Vagina (tissue), 2 donors: ENCODE measurements at regions not wholly inside any gene's neighbourhood (a gene's known extent, or its start where the extent isn't known, plus 50 kb on each side); places are given as distances from the start of the nearest gene placed in this dataset.

Source experiments
- DNase-seq, 2 donors: peaks; one replicate each; pipeline ENCODE4 v3.0.0-alpha.2; 2017; ENCODE audit errors: extremely low spot score in 2 of 2
- H3K27ac ChIP-seq: fragments of 200-600 bp; sonication (generic); one replicate; pipeline ENCODE4 v1.5.1; 2019
- H3K27me3 ChIP-seq: fragments of 200-600 bp; sonication (generic); one replicate; pipeline ENCODE4 v1.5.1; 2019
- H3K36me3 ChIP-seq, 2 donors: fragments of 200-600 bp; sonication (generic); one replicate each; pipeline ENCODE4 v1.5.1; 2017 to 2019
- H3K4me1 ChIP-seq: fragments of 200-600 bp; sonication (generic); one replicate; pipeline ENCODE4 v1.5.1; 2019
- H3K4me3 ChIP-seq, 2 donors: fragments of 200-600 bp; sonication (generic); 1 replicate in 1 of 2; 2 replicates in 1 of 2; pipeline ENCODE4 v1.5.1; 2016 to 2019
- H3K9me3 ChIP-seq: fragments of 200-600 bp; sonication (generic); one replicate; pipeline ENCODE4 v1.5.1; 2019
- POLR2A ChIP-seq, 2 donors: fragments of 450-650 bp; IDR thresholded peaks; one replicate each; pipeline ENCODE4 v1.6.1; 2017; ENCODE audit warnings: antibody characterized with exemption in 2 of 2, mild to moderate bottlenecking in 2 of 2, moderate library complexity in 2 of 2
- POLR2AphosphoS5 ChIP-seq, 2 donors: sonication (generic); formaldehyde crosslinking; IDR thresholded peaks; one replicate each; pipeline ENCODE4 v1.9.0; 2017; ENCODE audit warnings: antibody characterized with exemption in 2 of 2, mild to moderate bottlenecking in 2 of 2, low read depth in 1 of 2; ENCODE audit not compliant: insufficient read depth in 1 of 2
- intact Hi-C: fragments of 100-400 bp; cut with DNase I; formaldehyde crosslinking; loops from one replicate; pipeline ENCODE4 v1.15.1; 2023
- TF ChIP-seq, protein P1 (sequence below), 3 experiments: fragments of 450-650 bp in 2 of 3; fragments of 200-600 bp in 1 of 3; sonication (generic) in 1 of 3; IDR thresholded peaks; one replicate each; pipeline ENCODE4 v1.5.1; 2017 to 2019; ENCODE audit warnings: antibody characterized with exemption in 3 of 3, mild to moderate bottlenecking in 2 of 3, moderate library complexity in 2 of 3

DNA sequence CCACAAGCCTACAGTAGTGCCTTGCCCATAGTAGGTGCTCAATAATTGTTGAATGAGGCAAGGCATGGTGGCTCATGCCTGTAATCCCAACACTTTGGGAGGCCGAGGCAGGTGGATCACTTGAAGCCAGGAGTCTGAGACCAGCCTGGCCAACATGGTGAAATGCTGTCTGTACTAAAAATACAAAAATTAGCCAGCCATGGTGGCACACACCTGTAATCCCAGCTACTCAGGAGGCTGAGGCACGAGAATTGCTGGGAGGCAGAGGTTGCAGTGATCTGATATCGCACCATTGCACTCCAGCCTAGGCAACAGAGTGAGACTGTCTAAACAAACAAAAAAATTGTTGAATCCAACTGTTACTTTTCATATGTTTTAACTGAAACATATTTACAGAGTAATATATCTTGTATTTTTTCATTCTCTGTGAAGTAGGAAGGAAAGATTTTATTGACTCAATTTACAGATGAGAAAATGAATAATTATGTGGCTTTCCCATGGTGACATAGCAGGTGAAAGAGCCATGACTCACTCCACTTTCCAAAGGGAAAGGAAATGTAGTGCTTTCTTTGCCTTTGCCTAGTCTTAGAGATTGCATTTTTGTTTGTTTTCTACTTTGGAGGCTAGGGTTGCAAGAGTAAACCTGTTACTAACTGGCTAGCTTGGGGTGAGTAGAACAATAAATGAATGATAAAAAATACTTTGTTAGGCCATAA lies 95.4 kb upstream of the SLC38A4 start:
- H3K36me3 ChIP-seq: no peaks in the 10 kb centered on the region
- intact Hi-C loops: no loop called here
- no peaks in the 10 kb centered on the region for H3K27me3 ChIP-seq
- no peaks in the 10 kb centered on the region for H3K9me3 ChIP-seq
- no peaks in the 10 kb centered on the region for H3K4me1 ChIP-seq
- peak overlapping the region; percentile 52 for H3K27ac ChIP-seq
- TF ChIP-seq POLR2AphosphoS5 (IDR thresholded peaks at IDR 0.05; ENCODE audit: insufficient read depth in 1 of 2, low read depth in 1 of 2): no peak
- no peak for TF ChIP-seq POLR2A (IDR thresholded peaks at IDR 0.05)
- TF ChIP-seq, protein P1, sequence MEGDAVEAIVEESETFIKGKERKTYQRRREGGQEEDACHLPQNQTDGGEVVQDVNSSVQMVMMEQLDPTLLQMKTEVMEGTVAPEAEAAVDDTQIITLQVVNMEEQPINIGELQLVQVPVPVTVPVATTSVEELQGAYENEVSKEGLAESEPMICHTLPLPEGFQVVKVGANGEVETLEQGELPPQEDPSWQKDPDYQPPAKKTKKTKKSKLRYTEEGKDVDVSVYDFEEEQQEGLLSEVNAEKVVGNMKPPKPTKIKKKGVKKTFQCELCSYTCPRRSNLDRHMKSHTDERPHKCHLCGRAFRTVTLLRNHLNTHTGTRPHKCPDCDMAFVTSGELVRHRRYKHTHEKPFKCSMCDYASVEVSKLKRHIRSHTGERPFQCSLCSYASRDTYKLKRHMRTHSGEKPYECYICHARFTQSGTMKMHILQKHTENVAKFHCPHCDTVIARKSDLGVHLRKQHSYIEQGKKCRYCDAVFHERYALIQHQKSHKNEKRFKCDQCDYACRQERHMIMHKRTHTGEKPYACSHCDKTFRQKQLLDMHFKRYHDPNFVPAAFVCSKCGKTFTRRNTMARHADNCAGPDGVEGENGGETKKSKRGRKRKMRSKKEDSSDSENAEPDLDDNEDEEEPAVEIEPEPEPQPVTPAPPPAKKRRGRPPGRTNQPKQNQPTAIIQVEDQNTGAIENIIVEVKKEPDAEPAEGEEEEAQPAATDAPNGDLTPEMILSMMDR (IDR thresholded peaks at IDR 0.05): no peak
- DNase-seq: no peak
- no peak overlapping the region for H3K4me3 ChIP-seq

DNA sequence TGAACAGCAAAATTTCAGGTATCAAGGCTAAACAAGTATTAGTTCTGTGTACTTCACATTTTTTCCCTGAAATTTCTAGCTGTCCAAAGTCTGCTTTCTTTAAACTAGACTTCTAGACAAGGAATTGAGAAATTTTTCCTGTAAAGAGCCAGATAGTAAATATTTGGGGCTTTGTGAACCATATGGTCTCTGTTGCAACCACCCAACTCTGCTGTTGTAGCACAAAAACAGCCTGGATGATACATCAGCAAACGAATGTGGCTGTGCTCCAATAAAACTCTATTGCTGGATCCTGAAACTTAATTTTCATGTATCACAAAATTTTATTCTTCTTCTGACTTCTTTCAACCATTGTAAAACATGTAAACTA lies 96.0 kb upstream of the SLC38A4 start:
- H3K4me1 ChIP-seq: no peaks in the 10 kb centered on the region
- no peak for DNase-seq
- H3K36me3 ChIP-seq: no peaks in the 10 kb centered on the region
- peak overlapping the region; percentile 52 for H3K27ac ChIP-seq
- intact Hi-C loops: no loop called here
- H3K4me3 ChIP-seq: no peak overlapping the region
- TF ChIP-seq, protein P1 (IDR thresholded peaks at IDR 0.05): no peak
- no peak for TF ChIP-seq POLR2AphosphoS5 (IDR thresholded peaks at IDR 0.05; ENCODE audit: insufficient read depth in 1 of 2, low read depth in 1 of 2)
- TF ChIP-seq POLR2A (IDR thresholded peaks at IDR 0.05): no peak
- no peaks in the 10 kb centered on the region for H3K9me3 ChIP-seq
- no peaks in the 10 kb centered on the region for H3K27me3 ChIP-seq

DNA sequence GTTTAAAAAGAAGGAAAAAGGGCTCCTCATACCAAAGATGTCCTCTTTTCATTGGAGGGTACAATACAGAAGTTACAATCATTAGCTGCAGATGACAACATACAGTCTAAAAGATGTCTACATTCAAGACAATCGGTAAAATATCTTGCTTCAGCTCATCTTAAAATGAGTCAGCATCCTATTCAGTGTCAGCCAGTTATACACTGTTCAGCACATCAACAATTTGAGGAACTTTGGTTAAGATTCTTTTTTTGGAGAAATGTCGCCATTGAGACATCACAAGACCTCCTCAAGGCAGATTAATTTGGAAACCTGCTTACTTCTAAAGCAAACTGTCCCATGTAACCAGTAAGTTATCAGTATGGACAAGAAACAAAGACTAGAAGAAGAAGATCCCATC lies 100.7 kb upstream of the SLC38A4 start:
- Histone ChIP-seq H3K27ac (no peak overlapping the region), H3K4me1 (no peaks in the 10 kb centered on the region), H3K9me3 (no peaks in the 10 kb centered on the region), H3K36me3 (no peaks in the 10 kb centered on the region), H3K4me3 (no peak overlapping the region), H3K27me3 (no peaks in the 10 kb centered on the region)
- no peak for DNase-seq
- no peak for TF ChIP-seq POLR2AphosphoS5 (IDR thresholded peaks at IDR 0.05; ENCODE audit: insufficient read depth in 1 of 2, low read depth in 1 of 2)
- intact Hi-C loops: no loop called here

DNA sequence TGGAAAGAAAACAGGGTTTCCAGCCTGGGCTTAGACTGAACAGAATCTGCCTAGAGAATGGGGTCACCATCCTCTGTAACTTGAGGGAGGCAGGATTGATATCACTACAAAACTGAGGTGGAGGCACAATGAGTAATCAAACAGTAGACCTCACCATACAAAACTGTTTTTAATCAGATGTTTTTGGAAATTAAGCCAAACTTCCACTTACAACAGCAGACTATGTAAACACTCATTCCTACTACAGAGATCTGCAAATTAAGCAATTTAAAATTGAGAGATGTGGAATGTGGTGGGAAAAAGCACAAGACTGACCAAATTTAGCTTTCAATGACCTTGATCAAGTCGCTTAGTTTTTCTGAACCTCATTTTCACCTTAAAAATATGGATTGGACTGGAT lies 104.3 kb upstream of the SLC38A4 start:
- intact Hi-C loops: loop anchor here (10.0 kb wide), 1 partner anchor 805 kb away; no protein-coding TSS in a partner anchor
- DNase-seq: no peak
- H3K36me3 ChIP-seq: no peaks in the 10 kb centered on the region
- no peaks in the 10 kb centered on the region for H3K27me3 ChIP-seq
- H3K27ac ChIP-seq: no peak overlapping the region
- no peak for TF ChIP-seq POLR2A (IDR thresholded peaks at IDR 0.05)
- TF ChIP-seq, protein P1 (IDR thresholded peaks at IDR 0.05): no peak
- no peak for TF ChIP-seq POLR2AphosphoS5 (IDR thresholded peaks at IDR 0.05; ENCODE audit: insufficient read depth in 1 of 2, low read depth in 1 of 2)
- no peak overlapping the region for H3K4me3 ChIP-seq
- H3K4me1 ChIP-seq: no peaks in the 10 kb centered on the region
- H3K9me3 ChIP-seq: no peaks in the 10 kb centered on the region

GRCh38 chr12:46933947-46934346 lies 108.2 kb upstream of the SLC38A4 start:
- TF ChIP-seq POLR2A (IDR thresholded peaks at IDR 0.05): no peak
- peak in 1 of 2 donors; percentile 24 for TF ChIP-seq POLR2AphosphoS5 (IDR thresholded peaks at IDR 0.05; ENCODE audit: insufficient read depth in 1 of 2, low read depth in 1 of 2)
- TF ChIP-seq, protein P1 (IDR thresholded peaks at IDR 0.05): peak in 2 of 3 experiments; percentile 30 to 42
- H3K4me3 ChIP-seq: no peak overlapping the region
- DNase-seq: no peak
- no peaks in the 10 kb centered on the region for H3K36me3 ChIP-seq
- no peaks in the 10 kb centered on the region for H3K4me1 ChIP-seq
- intact Hi-C loops: loop anchor here (10.0 kb wide), 1 partner anchor 809 kb away; no protein-coding TSS in a partner anchor
- H3K27ac ChIP-seq: no peak overlapping the region
- H3K27me3 ChIP-seq: no peaks in the 10 kb centered on the region
- no peaks in the 10 kb centered on the region for H3K9me3 ChIP-seq
